GM18861 (cell line): ENCODE measurements at regions not wholly inside any gene's neighbourhood (a gene's known extent, or its start where the extent isn't known, plus 50 kb on each side); places are given as distances from the start of the nearest gene placed in this dataset.
"Not testable (repeated sequence)": the region's sequence is repeated elsewhere in the genome, so short reads cannot be mapped to it uniquely, and the experiment has no call there.

ENCODE experiments used
- ATAC-seq: cut with Tn5 transposase; IDR thresholded peaks from one replicate; pipeline ENCODE4 v1.9.1; 2021; ENCODE audit not compliant: unreplicated experiment

DNA sequence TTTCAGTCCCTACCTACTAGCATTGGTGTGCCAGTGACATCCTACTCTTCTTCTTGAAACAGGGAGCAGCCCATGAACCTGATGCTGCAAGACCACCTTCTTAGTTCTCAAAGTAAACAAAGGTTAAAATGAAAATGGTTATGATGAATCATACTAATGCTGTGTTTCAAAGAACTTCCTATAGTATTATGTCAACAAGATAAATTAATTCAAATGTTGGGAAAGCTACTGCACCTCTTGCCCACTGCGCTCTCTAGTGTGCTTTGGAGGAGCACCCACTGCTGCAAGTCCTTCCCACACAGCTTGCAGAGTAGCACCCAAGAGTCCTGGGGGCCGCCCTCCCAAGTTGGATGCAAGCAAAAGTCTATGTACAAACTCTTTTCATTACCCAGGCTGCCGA, 81.1 kb downstream of the CD200R1L start:
- ATAC-seq: no peak

DNA sequence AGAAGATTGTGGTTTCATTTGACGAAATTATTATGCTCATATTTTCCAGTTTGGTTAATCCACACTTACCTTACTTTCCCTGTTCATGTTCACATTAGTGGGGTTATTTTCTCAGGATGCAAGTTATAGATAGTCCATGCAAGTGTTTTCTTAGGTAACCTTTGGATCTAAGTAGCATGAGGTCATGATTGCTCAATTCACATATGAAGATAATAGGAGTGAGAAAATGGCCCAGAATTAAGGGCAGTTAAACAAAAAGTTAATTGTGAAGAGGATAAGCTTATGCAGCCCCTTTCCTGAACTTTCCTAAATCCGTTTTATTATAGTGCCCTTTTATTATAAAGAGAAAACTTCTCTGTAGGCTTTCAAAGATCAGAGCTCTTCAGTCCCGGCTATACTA, 83.4 kb downstream of the CD200R1L start:
- no peak for ATAC-seq

DNA sequence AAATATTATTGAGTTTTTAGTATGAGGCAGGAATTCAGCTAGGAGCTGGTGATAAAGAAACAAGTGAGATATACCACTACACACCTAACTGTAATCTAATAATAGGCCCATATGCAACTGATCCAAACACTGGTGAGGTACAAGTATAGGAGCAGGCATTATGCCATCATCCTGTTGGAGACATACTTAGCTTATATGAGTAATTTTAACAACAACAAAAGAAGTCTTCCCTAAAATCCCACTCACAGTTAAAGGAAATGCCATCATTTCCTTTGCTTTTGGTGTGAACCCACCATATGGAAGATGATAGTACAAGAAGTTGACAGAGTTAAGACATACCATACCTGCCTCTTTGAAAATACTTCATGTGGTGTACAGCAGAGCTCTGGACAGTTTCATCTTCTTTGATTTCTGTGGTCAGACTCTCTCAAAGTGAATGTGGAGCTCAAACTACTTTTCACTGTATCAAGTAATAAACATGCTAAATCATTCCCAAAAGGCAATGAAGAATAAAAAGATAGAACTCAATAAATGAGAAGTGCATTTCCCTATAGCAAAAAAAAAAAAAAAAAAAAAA, 85.5 kb downstream of the CD200R1L start:
- ATAC-seq: no peak

DNA sequence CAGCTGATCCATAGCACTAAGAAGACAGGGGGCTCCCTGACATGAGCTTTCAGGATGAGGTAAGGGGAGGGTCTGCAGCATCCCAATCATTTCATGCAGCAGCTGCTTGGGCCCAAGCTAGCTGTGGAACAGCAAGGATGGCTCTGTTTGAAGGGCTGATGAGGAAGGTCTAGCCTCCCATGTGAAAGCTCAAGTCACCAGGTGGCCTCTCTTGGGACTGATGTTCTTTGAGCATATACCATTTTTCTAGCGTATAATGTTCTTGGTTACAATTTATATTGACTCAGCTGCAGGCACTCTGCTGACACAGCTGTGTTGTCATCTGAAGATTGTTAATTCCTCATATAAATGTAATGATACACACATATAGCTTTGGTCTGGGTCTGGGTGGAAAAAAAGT, 87.0 kb downstream of the CD200R1L start:
- no peak for ATAC-seq

DNA sequence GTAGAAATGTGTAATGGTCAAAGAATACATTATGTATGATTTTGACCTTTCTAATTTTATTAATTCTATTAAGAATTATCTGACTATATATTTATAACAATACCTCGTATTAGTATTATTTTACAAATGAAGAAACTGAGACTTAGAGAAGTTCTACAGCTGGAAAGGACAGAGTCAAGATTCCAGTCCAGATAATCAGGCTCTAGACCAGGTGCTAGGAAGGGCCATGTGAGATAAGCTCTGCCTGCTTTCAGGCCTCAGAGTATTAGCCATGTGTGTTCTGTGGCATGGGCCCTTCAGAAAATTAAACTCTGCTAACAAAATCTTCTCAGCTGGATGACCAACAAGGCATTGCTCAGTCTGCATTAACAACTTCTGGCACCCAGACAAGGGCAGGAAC, 87.5 kb downstream of the CD200R1L start:
- no peak for ATAC-seq

DNA sequence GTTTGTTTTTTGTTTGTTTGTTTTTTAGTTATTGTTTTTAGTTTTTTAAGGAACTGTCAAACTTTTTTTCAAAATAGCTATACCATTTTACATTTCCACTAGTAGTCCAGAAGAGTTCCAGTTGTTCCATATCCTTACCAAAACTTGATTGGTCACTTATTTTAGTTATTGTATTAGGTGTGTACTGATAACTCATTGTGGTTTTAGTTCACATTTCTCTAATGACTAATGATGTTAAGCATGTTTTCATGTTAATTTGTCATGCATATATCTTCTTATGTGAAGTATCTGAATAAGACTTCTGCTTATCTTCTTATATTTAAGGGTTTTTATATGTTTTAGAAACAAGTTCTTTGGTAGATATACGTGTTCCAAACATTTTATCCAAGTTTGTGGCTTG, 89.5 kb downstream of the CD200R1L start:
- no peak for ATAC-seq

DNA sequence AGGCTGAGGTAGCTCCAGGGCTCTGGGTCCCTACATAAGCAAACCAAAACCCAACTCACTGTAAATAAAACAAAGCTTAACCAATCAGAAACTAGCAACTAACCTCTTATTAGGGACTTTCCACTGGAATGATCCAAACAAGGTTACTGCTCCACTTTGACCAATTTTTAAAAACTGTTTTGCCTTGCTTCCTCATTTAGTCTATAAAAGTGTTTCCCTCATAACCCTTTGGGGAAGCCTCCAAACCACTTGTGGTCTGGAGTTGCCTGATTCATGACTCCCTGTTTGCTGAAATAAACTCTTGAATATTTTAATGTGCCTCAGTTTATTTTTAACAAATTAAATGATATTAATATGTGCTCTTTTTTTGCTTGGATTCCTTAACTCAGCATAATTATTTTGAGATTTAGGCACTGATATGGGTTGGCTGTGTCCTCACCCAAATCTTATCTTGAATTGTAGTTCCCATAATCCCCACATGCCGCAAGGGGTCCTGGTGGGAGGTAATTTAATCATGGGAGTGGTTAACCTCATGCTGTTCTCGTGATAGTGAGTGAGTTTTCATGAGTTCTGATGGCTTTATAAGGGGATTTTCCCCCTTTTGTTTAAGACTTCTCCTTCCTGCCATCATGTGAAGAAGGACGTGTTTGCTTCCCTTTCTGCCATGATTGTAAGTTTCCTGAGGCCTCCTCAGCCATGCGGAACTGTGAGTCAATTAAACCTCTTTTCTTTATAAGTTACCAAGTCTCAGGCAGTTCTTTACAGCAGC, 90.6 kb downstream of the CD200R1L start:
- no peak for ATAC-seq

DNA sequence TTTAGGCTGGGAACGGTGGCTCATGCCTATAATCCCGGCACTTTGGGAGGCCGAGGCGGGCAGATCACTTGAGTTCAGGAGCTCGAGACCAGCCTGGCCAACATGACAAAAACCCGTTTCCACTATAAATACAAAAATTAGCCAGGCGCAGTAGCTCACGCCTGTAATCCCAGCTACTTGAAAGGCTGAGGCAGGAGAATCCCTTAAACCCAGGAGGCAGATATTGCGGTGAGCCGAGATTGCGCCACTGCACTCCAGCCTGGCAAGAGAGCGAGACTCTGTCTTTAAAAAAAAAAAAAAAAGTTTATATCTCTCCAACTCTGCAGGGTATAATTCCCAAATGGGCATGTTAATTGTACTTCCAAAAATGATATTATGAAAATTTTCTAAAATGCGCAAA, 91.6 kb downstream of the CD200R1L start:
- not testable (repeated sequence) for ATAC-seq

DNA sequence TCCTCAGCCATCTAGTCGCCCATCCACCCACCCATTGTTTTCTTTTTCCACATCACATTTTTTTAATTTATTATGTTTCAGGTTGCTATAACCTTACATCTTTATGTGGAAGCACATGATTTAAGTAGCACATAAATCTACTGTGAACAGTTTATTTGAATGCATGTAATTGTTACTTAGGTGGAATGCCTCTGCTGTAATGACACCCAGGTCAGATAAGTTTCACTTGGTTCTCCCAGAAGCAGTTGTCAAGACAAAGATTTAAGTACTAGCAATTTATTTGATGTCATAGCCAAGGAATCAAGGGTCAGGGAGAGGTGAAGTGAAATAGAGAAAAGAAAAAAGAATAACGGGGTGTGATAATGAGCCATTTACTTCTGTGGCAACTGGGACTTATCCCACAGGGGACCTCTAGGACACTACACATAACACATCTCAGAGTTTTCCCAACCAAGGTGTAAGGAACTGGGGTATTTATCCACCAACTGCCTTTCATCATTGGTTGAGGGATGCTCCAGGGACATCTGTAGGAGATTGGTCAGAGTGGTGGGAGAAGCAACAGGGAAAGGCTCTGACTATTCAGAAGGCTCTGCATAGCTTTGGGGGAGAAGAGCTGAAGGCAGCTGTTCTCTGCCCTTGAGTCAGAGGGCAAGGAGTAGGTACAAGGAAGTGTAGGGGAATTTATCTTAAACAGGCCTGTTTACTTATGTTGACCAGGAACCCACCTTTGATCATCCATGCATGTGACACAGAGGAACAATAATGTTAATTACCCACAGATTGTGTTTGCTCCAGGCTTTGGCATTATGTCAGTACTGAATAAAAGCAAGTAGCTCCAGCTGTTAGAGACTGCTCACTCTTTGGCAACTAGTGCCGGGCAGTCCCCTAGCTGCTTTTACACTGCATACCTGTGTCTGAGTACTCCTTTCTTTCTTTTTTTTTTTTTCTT, 94.8 kb downstream of the CD200R1L start:
- no peak for ATAC-seq

DNA sequence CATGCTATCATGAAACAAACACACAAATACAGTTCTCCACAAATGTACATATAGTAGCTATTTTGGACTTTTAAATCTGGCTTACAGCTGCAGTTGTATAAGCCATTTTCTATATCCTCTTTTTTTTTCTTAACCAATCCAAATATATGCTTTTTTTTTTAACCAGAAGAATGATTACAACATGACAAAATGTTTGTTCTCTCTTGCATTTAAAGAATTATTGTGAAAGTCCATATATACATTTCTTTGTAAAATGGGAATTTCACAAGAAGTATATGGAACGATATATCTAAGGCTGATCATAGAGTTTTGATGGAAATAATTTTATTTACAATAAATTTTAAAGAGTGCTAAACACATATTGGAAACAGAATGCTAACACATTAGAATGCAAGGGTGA, 95.6 kb downstream of the CD200R1L start:
- ATAC-seq: no peak

DNA sequence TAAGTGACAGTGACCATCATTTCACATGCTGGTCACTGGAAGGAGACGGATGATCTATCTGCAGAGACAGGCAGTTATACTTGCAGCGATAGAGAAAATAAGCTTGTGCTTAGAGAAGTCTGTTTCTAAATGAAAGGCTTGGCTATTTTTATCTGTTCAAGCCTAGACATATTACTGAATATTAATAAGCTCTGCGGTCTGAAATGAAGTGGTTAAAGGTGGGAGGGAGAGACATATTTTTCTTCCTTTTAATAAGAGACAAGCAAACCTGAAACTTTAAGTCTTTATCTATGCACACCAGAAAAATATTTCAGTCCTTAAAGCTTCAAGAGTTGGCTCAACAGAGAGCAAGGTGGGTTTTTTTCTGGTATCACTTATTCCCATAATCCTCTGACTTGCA, 99.0 kb downstream of the CD200R1L start:
- no peak for ATAC-seq

DNA sequence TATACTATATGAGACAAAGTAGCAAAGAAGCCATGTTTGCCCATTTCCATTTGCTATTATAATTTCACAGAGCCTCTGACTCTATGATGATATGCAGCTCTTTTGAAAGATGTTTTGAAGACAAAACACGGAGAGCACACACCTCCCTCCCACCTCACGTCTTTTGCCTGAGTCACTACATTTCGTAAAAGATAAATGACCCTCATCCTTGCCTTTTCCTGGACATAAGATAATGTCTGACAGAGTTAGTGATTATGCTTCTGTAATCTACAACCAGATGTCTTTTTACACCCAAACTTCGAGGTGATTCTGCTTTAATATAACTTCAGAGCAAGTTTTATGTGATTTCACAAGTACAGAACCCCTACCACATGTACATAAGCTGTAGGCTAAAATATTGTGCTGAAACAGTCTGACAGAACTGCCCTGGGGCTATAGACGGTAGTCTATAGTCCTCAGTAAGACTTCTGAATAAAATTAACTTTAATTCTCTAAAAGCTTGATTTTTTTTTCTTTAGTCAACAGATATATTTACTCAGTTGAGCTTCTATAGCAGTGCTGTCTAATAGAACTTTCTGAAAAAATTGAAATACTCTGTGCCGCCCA, 99.9 kb downstream of the CD200R1L start:
- no peak for ATAC-seq

DNA sequence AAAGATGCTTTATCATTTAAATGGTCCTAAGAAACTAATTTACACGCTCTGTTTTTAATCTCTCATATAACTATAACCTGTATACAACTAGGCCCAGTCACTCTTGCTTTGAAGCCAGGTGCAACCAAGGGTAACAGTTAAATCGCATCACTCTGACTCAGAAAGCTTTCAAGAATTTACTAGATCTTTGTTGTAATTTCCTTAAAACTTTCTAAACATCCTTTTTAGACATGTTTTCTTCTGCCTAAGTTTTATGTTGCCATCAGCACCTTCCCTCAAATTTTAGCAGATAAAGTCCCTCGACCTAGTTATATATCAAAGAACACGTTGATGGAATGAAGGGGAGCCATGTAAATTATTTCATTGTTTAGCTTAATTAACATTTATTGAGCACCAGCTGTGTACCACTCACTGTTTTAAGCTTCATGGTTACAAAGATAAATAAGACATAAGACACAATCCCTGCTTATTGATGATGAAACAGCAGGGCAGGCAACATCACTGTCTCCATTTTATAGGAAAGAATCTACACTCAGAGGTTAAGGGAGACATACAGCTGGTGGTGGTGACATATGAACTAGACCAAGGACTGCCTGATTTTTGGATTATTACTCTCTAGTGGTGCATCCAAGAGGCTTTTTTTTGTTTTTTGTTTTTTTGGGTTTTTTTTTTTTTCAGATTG, 101.0 kb downstream of the CD200R1L start:
- no peak for ATAC-seq

DNA sequence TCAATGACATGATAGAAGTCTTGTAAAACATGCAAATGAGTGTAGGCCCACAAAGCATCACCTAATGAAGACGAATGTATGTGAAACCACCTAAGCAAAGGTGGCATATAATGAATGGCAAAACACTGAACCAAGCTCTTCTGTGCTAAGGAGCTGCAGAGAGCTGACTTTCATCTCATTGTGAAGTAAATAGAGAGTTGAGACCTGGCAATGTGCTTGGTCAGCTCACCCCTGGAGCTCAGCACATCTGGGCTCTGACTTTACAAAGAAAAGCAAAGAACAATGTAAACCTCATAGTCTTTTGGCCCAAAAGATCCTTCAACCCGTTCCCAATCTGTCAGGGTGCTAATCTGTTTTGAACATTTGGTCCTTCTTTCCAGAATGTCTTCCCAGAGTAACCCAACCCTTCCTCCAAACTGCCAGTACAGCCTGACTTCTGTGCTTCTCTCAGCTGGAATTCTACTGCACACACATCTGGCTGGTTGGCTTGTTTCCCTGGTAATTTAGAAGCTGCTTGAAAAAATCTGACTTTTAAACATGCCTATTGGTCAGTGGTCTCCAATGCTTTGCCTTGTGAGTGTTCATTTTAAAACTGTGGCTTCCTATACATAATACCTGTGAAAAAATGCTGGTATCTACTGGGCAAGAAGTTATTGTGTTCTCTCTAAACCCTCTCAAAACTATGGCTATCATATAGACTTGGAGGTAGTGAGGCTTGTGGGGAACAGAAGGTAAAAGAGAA, 101.7 kb downstream of the CD200R1L start:
- no peak for ATAC-seq

DNA sequence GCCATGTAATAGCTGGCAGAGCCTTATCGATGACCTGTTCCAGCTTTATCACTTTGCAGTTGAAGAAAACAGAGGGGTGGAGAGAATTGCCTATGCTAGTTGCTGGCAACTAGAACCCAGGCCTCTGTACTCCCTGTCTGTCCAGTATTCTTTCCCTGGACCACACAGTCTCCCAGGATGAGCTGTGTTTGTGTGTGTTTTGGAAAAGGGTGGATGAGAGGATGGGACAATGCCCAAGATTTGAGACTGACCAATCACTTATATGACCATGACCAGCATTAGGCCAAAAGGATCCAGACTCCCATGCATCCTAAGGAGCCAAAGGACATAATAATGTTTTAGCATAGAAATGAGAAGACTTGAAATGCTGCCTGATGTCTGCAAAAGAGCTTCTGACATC, 102.6 kb downstream of the CD200R1L start:
- ATAC-seq: no peak

DNA sequence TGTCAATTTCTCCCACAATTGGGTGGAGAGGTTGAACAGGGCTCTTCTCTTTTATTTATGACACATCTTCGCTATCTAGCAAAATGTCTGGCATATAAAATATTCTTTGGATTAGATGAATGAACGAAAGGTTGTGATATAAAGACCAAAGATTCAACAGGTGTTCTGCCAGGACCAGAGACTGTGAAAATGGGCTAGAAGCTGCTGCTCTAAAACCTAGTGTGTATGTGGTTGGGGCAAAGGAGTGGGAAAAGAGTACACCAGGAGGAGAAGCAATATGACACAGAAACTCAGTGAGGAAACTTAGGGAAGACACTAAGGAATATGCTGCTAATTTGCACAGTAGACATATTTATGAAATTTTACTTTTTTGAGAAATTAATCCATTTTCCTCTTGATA, 102.0 kb upstream of the CCDC80 start:
- no peak for ATAC-seq

DNA sequence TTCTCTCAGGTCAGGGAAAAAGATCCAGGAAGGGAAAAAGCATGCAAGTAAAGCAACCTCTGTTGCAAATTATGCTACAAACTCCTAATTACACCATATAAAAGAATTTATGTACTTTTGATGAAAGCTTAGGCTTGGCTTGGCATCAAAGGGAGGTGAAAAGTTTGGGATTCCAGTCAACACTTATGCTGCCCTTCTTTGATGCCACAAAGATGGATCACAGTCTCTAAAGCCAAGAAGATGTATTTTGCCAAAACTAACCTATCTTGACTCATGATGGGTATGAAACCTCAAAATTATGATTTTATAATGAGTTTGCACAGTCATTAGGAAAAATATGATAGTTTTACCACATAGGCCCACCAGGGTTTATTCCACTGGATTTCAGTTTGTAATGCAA, 101.0 kb upstream of the CCDC80 start:
- no peak for ATAC-seq

DNA sequence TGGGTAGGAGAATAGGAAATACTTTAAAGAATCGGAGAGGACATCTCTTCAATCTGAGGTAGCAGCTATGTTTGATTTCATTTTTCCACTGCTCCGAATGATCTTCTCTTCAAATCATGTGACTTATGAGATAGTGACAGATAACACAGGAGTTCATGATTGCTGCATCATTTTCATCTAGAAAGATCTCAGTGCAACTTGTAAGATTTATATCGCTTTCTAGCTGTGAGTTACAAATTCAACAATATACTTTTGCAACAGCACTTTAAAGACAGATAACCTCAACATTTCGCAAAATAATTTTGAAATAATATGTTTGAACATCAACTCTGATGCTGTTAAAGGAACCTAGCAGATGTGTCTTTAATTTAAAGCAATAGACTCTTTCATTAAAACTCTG, 99.9 kb upstream of the CCDC80 start:
- no peak for ATAC-seq

DNA sequence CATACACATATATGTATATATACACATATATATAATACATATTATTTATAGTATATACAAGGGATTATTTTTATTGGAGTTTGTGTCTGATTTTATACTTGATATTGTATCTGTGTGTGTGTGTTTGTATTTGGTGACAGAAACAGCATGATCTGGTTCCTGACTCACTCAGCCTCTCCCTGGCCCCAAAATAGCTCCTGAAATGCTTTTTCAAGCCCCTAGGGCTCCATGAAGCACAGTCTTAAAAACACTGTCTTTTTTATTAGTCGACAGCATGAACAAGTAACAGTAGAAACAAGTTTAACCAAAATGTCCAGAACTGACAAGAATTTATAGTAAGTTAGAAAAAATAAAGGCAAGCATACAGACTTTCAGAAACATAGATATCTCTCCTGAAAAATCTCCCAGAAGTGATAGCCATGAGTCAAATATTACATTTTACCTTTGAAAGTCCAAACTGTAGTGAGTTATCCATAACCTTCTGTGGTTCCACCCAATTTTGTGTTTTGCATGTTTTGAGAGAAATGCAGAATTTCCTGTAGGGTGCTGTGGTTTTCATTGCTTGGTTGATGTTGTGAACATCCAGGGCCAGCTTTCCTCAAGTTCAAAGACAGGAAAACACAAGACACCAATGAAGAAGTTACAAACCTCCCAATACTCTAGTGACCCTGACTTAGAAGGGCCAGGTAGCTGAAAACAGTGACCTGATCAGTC, 98.5 kb upstream of the CCDC80 start:
- no peak for ATAC-seq

DNA sequence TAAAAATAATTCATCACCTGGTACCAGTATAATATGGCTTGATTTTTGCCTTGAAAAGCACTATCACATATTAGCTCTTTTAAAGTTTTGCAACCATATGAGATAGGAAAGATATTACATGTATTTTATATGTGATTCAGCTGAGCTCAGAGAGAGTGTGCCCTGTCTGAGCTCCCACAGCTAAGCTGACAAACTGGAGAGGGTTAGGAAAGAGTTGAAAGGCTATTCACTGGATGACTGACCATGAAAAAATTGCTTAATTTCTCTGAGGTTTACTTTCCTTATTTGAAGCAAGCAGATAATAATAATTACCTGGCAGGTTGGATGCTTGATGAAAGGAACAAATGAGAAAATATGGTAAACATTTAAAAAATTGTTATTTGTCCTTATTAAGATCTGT, 97.4 kb upstream of the CCDC80 start:
- no peak for ATAC-seq
